Thoracic aorta (tissue), 2 donors: ENCODE measurements at regions not wholly inside any gene's neighbourhood (a gene's known extent, or its start where the extent isn't known, plus 50 kb on each side); places are given as distances from the start of the nearest gene placed in this dataset.

Source experiments
- ATAC-seq: fragments of 150-250 bp; one replicate; pipeline ENCODE4 v1.8.0; 2017; ENCODE audit warnings: low read depth; ENCODE audit not compliant: insufficient number of reproducible peaks, low FRiP score
- DNase-seq: peaks from one replicate; pipeline ENCODE4 v3.0.0-alpha.2; 2020; ENCODE audit warnings: low spot score
- H3K27ac ChIP-seq, 2 donors: fragments of 200-600 bp; sonication (generic); 1 replicate in 1 of 2; 2 replicates in 1 of 2; pipeline ENCODE4 v1.5.1; 2016; ENCODE audit warnings: mild to moderate bottlenecking in 2 of 2, moderate library complexity in 2 of 2
- H3K27me3 ChIP-seq: fragments of 200-600 bp; sonication (generic); replicated peaks from 2 replicates; pipeline ENCODE4 v1.6.0; 2016; ENCODE audit warnings: mild to moderate bottlenecking; ENCODE audit not compliant: insufficient read depth
- H3K36me3 ChIP-seq: fragments of 200-600 bp; sonication (generic); one replicate; pipeline ENCODE4 v1.5.1; 2016
- H3K4me1 ChIP-seq, 2 donors: fragments of 200-600 bp; sonication (generic); 1 replicate in 1 of 2; 2 replicates in 1 of 2; pipeline versions ENCODE4 v1.5.1 to v1.6.0; 2016; ENCODE audit warnings: low read depth in 2 of 2, mild to moderate bottlenecking in 1 of 2; ENCODE audit not compliant: control insufficient read depth in 1 of 2
- H3K4me3 ChIP-seq: fragments of 200-600 bp; sonication (generic); 2 replicates; pipeline ENCODE4 v1.5.1; 2016; ENCODE audit warnings: mild to moderate bottlenecking
- H3K9me3 ChIP-seq: fragments of 200-600 bp; sonication (generic); 2 replicates; pipeline ENCODE4 v1.5.1; 2016
- CTCF ChIP-seq: fragments of 200-600 bp; sonication (generic); IDR thresholded peaks from one replicate; pipeline ENCODE4 v1.5.1; 2019; ENCODE audit warnings: antibody characterized with exemption

- ATAC-seq (no peak), DNase-seq (no peak)
- H3K27me3 ChIP-seq: no peaks in the 10 kb centered on the region
- no peaks in the 10 kb centered on the region for H3K4me1 ChIP-seq
- H3K27ac ChIP-seq: no peak overlapping the region
- no peaks in the 10 kb centered on the region for H3K9me3 ChIP-seq
- no peaks in the 10 kb centered on the region for H3K36me3 ChIP-seq
- no peak for TF ChIP-seq CTCF
- H3K4me3 ChIP-seq: no peak overlapping the region
Measured at GRCh38 chrX:124805486-124805885, 459.1 kb downstream of the SH2D1A start.

GRCh38 chrX:124814106-124814505, 467.7 kb downstream of the SH2D1A start:
- DNase-seq: no peak
- Histone ChIP-seq H3K36me3 (no peaks in the 10 kb centered on the region), H3K27me3 (no peaks in the 10 kb centered on the region), H3K27ac (no peak overlapping the region), H3K4me3 (no peak overlapping the region), H3K4me1 (no peaks in the 10 kb centered on the region), H3K9me3 (no peaks in the 10 kb centered on the region)
- no peak for ATAC-seq
- TF ChIP-seq CTCF: no peak

- DNase-seq (no peak), ATAC-seq (no peak)
- no peaks in the 10 kb centered on the region for H3K9me3 ChIP-seq
- no peaks in the 10 kb centered on the region for H3K36me3 ChIP-seq
- H3K27ac ChIP-seq: no peak overlapping the region
- H3K4me1 ChIP-seq: no peaks in the 10 kb centered on the region
- H3K4me3 ChIP-seq: no peak overlapping the region
- no peak for TF ChIP-seq CTCF
- no peaks in the 10 kb centered on the region for H3K27me3 ChIP-seq
Measured at GRCh38 chrX:124818033-124818432, 471.7 kb downstream of the SH2D1A start.

- Histone ChIP-seq H3K9me3 (no peaks in the 10 kb centered on the region), H3K36me3 (no peaks in the 10 kb centered on the region), H3K27ac (no peak overlapping the region), H3K27me3 (no peaks in the 10 kb centered on the region), H3K4me3 (no peak overlapping the region), H3K4me1 (no peaks in the 10 kb centered on the region)
- DNase-seq (no peak), ATAC-seq (no peak)
- no peak for TF ChIP-seq CTCF
Measured at GRCh38 chrX:124818764-124819163, 472.4 kb downstream of the SH2D1A start.

- Histone ChIP-seq H3K4me1 (no peaks in the 10 kb centered on the region), H3K9me3 (no peaks in the 10 kb centered on the region), H3K27me3 (no peaks in the 10 kb centered on the region), H3K27ac (no peak overlapping the region), H3K4me3 (no peak overlapping the region), H3K36me3 (no peaks in the 10 kb centered on the region)
- no peak for ATAC-seq
- DNase-seq: no peak
- TF ChIP-seq CTCF: no peak
Measured at GRCh38 chrX:124820738-124821137, 474.4 kb downstream of the SH2D1A start.
